Right lobe of liver (tissue), 6 donors: ENCODE measurements at regions not wholly inside any gene's neighbourhood (a gene's known extent, or its start where the extent isn't known, plus 50 kb on each side); places are given as distances from the start of the nearest gene placed in this dataset.
A peak's percentile ranks its signal among the peaks of the same experiment; 100 is the strongest.

Source experiments
- ATAC-seq, 4 donors: fragments of 200-7000 bp; cut with Tn5 transposase; one replicate each; pipeline ENCODE4 v1.9.1; 2020; ENCODE audit warnings: mild to moderate bottlenecking in 4 of 4, moderate library complexity in 4 of 4
- DNase-seq, 3 donors: peaks; one replicate each; pipeline ENCODE4 v3.0.0-alpha.2; 2020
- H3K27ac ChIP-seq, 3 donors: fragments of 200-600 bp; one replicate each; pipeline ENCODE4 v1.8.0; 2022
- H3K27me3 ChIP-seq, 2 donors: fragments of 200-600 bp; one replicate each; pipeline ENCODE4 v1.8.0; 2022
- H3K36me3 ChIP-seq, 4 donors: fragments of 200-600 bp; sonication (generic) in 1 of 4; one replicate each; pipeline versions ENCODE4 v1.5.1 to v1.8.0; 2017 to 2022; ENCODE audit warnings: control low read depth in 1 of 4
- H3K4me1 ChIP-seq, 4 donors: fragments of 200-600 bp; sonication (generic) in 1 of 4; one replicate each; pipeline versions ENCODE4 v1.5.1 to v1.8.0; 2017 to 2022; ENCODE audit warnings: control low read depth in 1 of 4
- H3K4me3 ChIP-seq, 3 donors: fragments of 200-600 bp; one replicate each; pipeline ENCODE4 v1.8.0; 2022
- H3K9me3 ChIP-seq, 4 donors: fragments of 200-600 bp; sonication (generic) in 1 of 4; one replicate each; pipeline versions ENCODE4 v1.5.1 to v1.8.0; 2017 to 2022; ENCODE audit warnings: control low read depth in 1 of 4
- CTCF ChIP-seq, 4 donors: fragments of 200-600 bp in 3 of 4; fragments of 450-650 bp in 1 of 4; IDR thresholded peaks; one replicate each; pipeline versions ENCODE4 v1.5.1 to v1.8.0; 2016 to 2022; ENCODE audit warnings: antibody characterized with exemption in 4 of 4, mild to moderate bottlenecking in 2 of 4
- POLR2A ChIP-seq: fragments of 450-650 bp; IDR thresholded peaks from one replicate; pipeline ENCODE4 v1.6.1; 2017; ENCODE audit warnings: antibody characterized with exemption, mild to moderate bottlenecking
- WGBS: methylation state at CpG from one replicate; pipeline ENCODE4 v1.1.6; 2018; ENCODE audit warnings: low coverage, low lambda C conversion rate; ENCODE audit not compliant: insufficient coverage; ENCODE audit errors: missing lambda C conversion rate; 5-methylcytosine and 5-hydroxymethylcytosine counted together
- intact Hi-C, 2 donors: fragments of 100-400 bp; cut with DNase I; formaldehyde crosslinking; loops; one replicate each; pipeline versions ENCODE4 v1.11.2 to v1.14.1; 2022
- donor health status: DM: no; HTN: yes; CAD: no.
- donor health status: DM: no; HTN: no; CAD: no.
- donor health status: DM: no; HTN: no; CAD: no.
- donor health status: DM: no; HTN: yes; CAD: no.
- donor health status: DM: no; HTN: yes; CAD: no.

GRCh38 chr16:48057048-48057447, 98.7 kb downstream of the ABCC12 start:
- Histone ChIP-seq H3K27ac (no peak overlapping the region), H3K4me3 (no peak overlapping the region), H3K4me1 (no peaks in the 10 kb centered on the region), H3K27me3 (no peaks in the 10 kb centered on the region), H3K9me3 (no peaks in the 10 kb centered on the region), H3K36me3 (no peaks in the 10 kb centered on the region)
- no peak for DNase-seq
- TF ChIP-seq CTCF (IDR thresholded peaks at IDR 0.05) (no peak), POLR2A (no peak)
- no peak for ATAC-seq
- 73% methylated on average over 3 of the region's 3 CpGs for WGBS
- intact Hi-C loops = no loop called here

GRCh38 chr16:48054881-48055601, 100.8 kb downstream of the ABCC12 start:
- no peak overlapping the region for H3K4me3 ChIP-seq
- TF ChIP-seq CTCF (IDR thresholded peaks at IDR 0.05) (peak; percentile 56 to 77 (median 75)), POLR2A (no peak)

GRCh38 chr16:48053418-48053745, 102.4 kb downstream of the ABCC12 start:
- Histone ChIP-seq H3K9me3 (no peaks in the 10 kb centered on the region), H3K27me3 (no peaks in the 10 kb centered on the region), H3K4me3 (no peak overlapping the region), H3K36me3 (no peaks in the 10 kb centered on the region), H3K27ac (no peak overlapping the region), H3K4me1 (no peaks in the 10 kb centered on the region)
- TF ChIP-seq POLR2A = no peak
- TF ChIP-seq CTCF (IDR thresholded peaks at IDR 0.05) = no peak
- ATAC-seq = peak in 1 of 4 donors; percentile 30
- 32% methylated on average over 4 of the region's 4 CpGs for WGBS
- intact Hi-C loops = no loop called here
- DNase-seq = no peak

More at GRCh38 chr16:48054881-48055601, 100.8 kb downstream of the ABCC12 start:
- Histone ChIP-seq H3K27me3 (no peaks in the 10 kb centered on the region), H3K36me3 (no peaks in the 10 kb centered on the region), H3K9me3 (no peaks in the 10 kb centered on the region), H3K27ac (no peak overlapping the region), H3K4me1 (no peaks in the 10 kb centered on the region)
- 26% methylated on average over 22 of the region's 24 CpGs for WGBS
- DNase-seq (peak; percentile 30 to 59 (median 55)), ATAC-seq (peak; percentile 78 to 91 (median 88))
- intact Hi-C loops = no loop called here

GRCh38 chr16:48052731-48053417, 102.9 kb downstream of the ABCC12 start:
- H3K36me3 ChIP-seq = no peaks in the 10 kb centered on the region
- TF ChIP-seq POLR2A (no peak), CTCF (IDR thresholded peaks at IDR 0.05) (no peak)
- intact Hi-C loops = no loop called here
- no peaks in the 10 kb centered on the region for H3K9me3 ChIP-seq
- H3K27ac ChIP-seq = no peak overlapping the region
- 70% methylated on average over 5 of the region's 5 CpGs for WGBS
- H3K4me1 ChIP-seq = no peaks in the 10 kb centered on the region
- no peak for ATAC-seq
- DNase-seq = no peak
- H3K4me3 ChIP-seq = no peak overlapping the region
- no peaks in the 10 kb centered on the region for H3K27me3 ChIP-seq
